HepG2 (cell line): ENCODE measurements at regions not wholly inside any gene's neighbourhood (a gene's known extent, or its start where the extent isn't known, plus 50 kb on each side); places are given as distances from the start of the nearest gene placed in this dataset.

Experiments used
- ATAC-seq: fragments of 200-7000 bp; cut with Tn5 transposase; 3 replicates; pipeline ENCODE4 v1.9.1; 2020; ENCODE audit warnings: mild to moderate bottlenecking, moderate library complexity
- BruUV-seq: library from RNA; stranded (reverse); fragments of 400-500 nt; replicated peaks from 2 replicates; lab custom pipeline; 2021; lab: Mats Ljungman, UMichigan
- CTCF ChIA-PET: fragments of 300-600 bp; formaldehyde crosslinking; extraction: SDS; loops from one replicate; lab custom pipeline; 2021; ENCODE audit warnings: low total read pairs, inconsistent platforms, low intra/inter-chr PET ratio; lab: Yijun Ruan, JAX
- POLR2A ChIA-PET: fragments of 350-600 bp; sonication (Branson Sonifier 250); formaldehyde crosslinking; loops from one replicate; lab custom pipeline; 2020; ENCODE audit warnings: antibody characterized with exemption, inconsistent platforms; lab: Yijun Ruan, JAX
- DNase-seq: peaks from one replicate; pipeline ENCODE4 v3.0.0-alpha.2; 2015; ENCODE audit warnings: low spot score
- FAIRE-seq: peaks from 3 replicates; lab custom pipeline; 2011; peaks lifted over from hg19 to GRCh38; lab: Jason Lieb, UNC
- H2AFZ ChIP-seq: one replicate; pipeline ENCODE4 v1.6.1; 2011; ENCODE audit warnings: low read length, inconsistent platforms
- H3K27ac ChIP-seq: fragments of 300-600 bp; 3 replicates; pipeline ENCODE4 v1.8.0; 2011; ENCODE audit warnings: mixed run types, mild to moderate bottlenecking, mixed read lengths, low read length, inconsistent platforms; ENCODE audit not compliant: insufficient read depth; ENCODE audit errors: extremely low read length
- H3K27me3 ChIP-seq, 2 experiments: fragments of 200-600 bp in 1 of 2; 2 replicates in 1 of 2; 3 replicates in 1 of 2; pipeline versions ENCODE4 v1.6.0 to v1.8.0; 2011; ENCODE audit warnings: low read length in 2 of 2, mild to moderate bottlenecking in 2 of 2, moderate library complexity in 2 of 2, inconsistent platforms in 1 of 2; ENCODE audit not compliant: insufficient read depth in 2 of 2, control insufficient read depth in 1 of 2
- H3K36me3 ChIP-seq, 2 experiments: fragments of 200-600 bp in 1 of 2; replicated peaks in 1 of 2; 2 replicates in 1 of 2; 3 replicates in 1 of 2; pipeline versions ENCODE4 v1.5.1 to v1.8.0; 2011; ENCODE audit warnings: low read length in 2 of 2, inconsistent platforms in 1 of 2; ENCODE audit not compliant: insufficient read depth in 2 of 2, control insufficient read depth in 1 of 2
- H3K4me1 ChIP-seq: 2 replicates; pipeline ENCODE4 v1.5.1; 2012; ENCODE audit warnings: low read length, inconsistent platforms; ENCODE audit not compliant: insufficient read depth
- H3K4me2 ChIP-seq: 2 replicates; pipeline ENCODE4 v1.6.0; 2011; ENCODE audit warnings: low read depth, low read length, inconsistent platforms
- H3K4me3 ChIP-seq, 3 experiments: fragments of 200-600 bp in 1 of 3; sonication (generic), shearing (Covaris generic) in 1 of 3; replicated peaks in 1 of 3; 2 replicates each; pipeline ENCODE4 v1.5.1; 2011 to 2016; ENCODE audit warnings: low read length in 3 of 3, inconsistent platforms in 2 of 3, low read depth in 2 of 3, mild to moderate bottlenecking in 2 of 3, control low read depth in 1 of 3, mixed read lengths in 1 of 3; ENCODE audit not compliant: insufficient read depth in 1 of 3
- H3K79me2 ChIP-seq: one replicate; pipeline ENCODE4 v1.6.1; 2011; ENCODE audit warnings: low read length, inconsistent platforms; ENCODE audit not compliant: insufficient read depth
- H3K9ac ChIP-seq: 2 replicates; pipeline ENCODE4 v1.6.0; 2011; ENCODE audit warnings: mild to moderate bottlenecking, low read depth, low read length, inconsistent platforms; ENCODE audit not compliant: insufficient read depth
- H3K9me3 ChIP-seq: 2 replicates; pipeline ENCODE4 v1.5.1; 2012; ENCODE audit warnings: mild to moderate bottlenecking, low read length
- H4K20me1 ChIP-seq: 2 replicates; pipeline ENCODE4 v1.6.0; 2011; ENCODE audit warnings: inconsistent platforms, mild to moderate bottlenecking, low read length, moderate library complexity; ENCODE audit not compliant: insufficient read depth
- EED ChIP-seq: sonication (generic); formaldehyde crosslinking; IDR thresholded peaks from 2 replicates; pipeline ENCODE4 v1.5.0; 2020; ENCODE audit warnings: mild to moderate bottlenecking, missing genetic modification reagents
- HMG20B ChIP-seq: conservative IDR thresholded peaks from 2 replicates; pipeline ENCODE4 v1.6.1; 2016; ENCODE audit warnings: missing genetic modification reagents, missing compliant biosample characterization
- LRRFIP1 ChIP-seq: sonication (generic); formaldehyde crosslinking; conservative IDR thresholded peaks from 2 replicates; pipeline ENCODE4 v1.4.0; 2020; ENCODE audit warnings: missing genetic modification reagents
- NFE2 ChIP-seq: sonication (generic); formaldehyde crosslinking; IDR thresholded peaks from 2 replicates; pipeline ENCODE4 v1.4.0; 2020; ENCODE audit warnings: missing genetic modification reagents
- STAT5B ChIP-seq: sonication (generic); formaldehyde crosslinking; IDR thresholded peaks from 2 replicates; pipeline ENCODE4 v1.4.0; 2020; ENCODE audit warnings: missing genetic modification reagents
- TBP ChIP-seq: sonication (generic); formaldehyde crosslinking; IDR thresholded peaks from 2 replicates; pipeline ENCODE4 v1.5.0; 2020; ENCODE audit warnings: missing genetic modification reagents
- ZBTB10 ChIP-seq: sonication (generic); formaldehyde crosslinking; IDR thresholded peaks from 2 replicates; pipeline ENCODE4 v1.4.0; 2020; ENCODE audit warnings: missing genetic modification reagents, borderline replicate concordance
- ZNF121 ChIP-seq: sonication (generic); formaldehyde crosslinking; IDR thresholded peaks from 2 replicates; pipeline ENCODE4 v1.5.0; 2020; ENCODE audit warnings: mild to moderate bottlenecking, missing genetic modification reagents
- ZNF629 ChIP-seq: sonication (generic); formaldehyde crosslinking; conservative IDR thresholded peaks from 2 replicates; pipeline ENCODE4 v1.5.0; 2020; ENCODE audit warnings: missing genetic modification reagents
- ZNF746 ChIP-seq: sonication (generic); formaldehyde crosslinking; IDR thresholded peaks from 2 replicates; pipeline ENCODE4 v1.8.0; 2022; ENCODE audit warnings: mild to moderate bottlenecking, missing genetic modification reagents
- ZZZ3 ChIP-seq: sonication (generic); formaldehyde crosslinking; IDR thresholded peaks from 2 replicates; pipeline ENCODE4 v1.4.0; 2020; ENCODE audit warnings: missing genetic modification reagents, mild to moderate bottlenecking, borderline replicate concordance
- WGBS: methylation state at CpG from one replicate; pipeline ENCODE4 v1.1.6; 2017; ENCODE audit warnings: low lambda C conversion rate; 5-methylcytosine and 5-hydroxymethylcytosine counted together
- in situ Hi-C: cut with HindIII; loops from 2 replicates; pipeline ENCODE4 v1.10.0; 2017; ENCODE audit warnings: low pct_unique_long_range_greater_than_20kb; ENCODE audit not compliant: extremely low pct_ligation_motif_present
- intact Hi-C: fragments of 100-400 bp; cut with micrococcal nuclease; formaldehyde crosslinking; loops from one replicate; pipeline ENCODE4 v1.10.0; 2022; ENCODE audit not compliant: unreplicated experiment
- TF ChIP-seq, protein P1 (sequence below): IDR thresholded peaks from 2 replicates; pipeline ENCODE4 v1.6.1; 2016; ENCODE audit warnings: low read depth, control low read depth

DNA sequence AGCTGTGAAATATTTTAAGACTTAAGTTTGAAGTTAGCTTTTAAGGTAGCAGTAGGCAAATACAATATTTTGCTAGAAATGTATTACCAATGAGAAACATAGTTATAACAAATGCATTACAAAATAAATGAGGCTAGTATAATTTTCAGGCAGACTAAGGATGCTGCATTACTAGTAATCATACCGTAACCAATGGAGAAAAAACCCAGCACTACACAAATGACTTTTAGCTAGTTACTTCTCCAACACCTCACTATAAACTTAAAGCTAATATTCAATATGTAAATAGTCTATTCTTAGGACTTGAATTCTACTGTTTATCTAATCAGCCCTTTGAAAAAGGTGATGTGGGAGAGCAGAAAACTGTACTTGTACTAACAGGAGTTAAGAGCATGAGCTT lies 285.3 kb upstream of the KLF14 start:
- no TSS peak for BruUV-seq
- Histone ChIP-seq H3K79me2 (peaks cover 18% of the 10 kb centered on the region), H3K4me1 (peaks cover 18% of the 10 kb centered on the region), H3K36me3 (peaks cover 0 to 9% of the 10 kb centered on the region in 2 experiments; a peak in 4 of 5 replicates), H3K27me3 (no peaks in the 10 kb centered on the region), H3K9me3 (no peaks in the 10 kb centered on the region), H3K27ac (no peak overlapping the region), H3K9ac (no peak overlapping the region), H3K4me2 (no peak overlapping the region), H4K20me1 (peaks cover 50% of the 10 kb centered on the region; the same call in 1 of the 2 replicates), H3K4me3 (no peak overlapping the region), H2AFZ (no peak overlapping the region)
- WGBS, result 100% methylated on average over 1 of the region's 1 CpG
- DNase-seq (no peak), FAIRE-seq (no peak), ATAC-seq (no peak)
- intact Hi-C loops, result no loop called here
- POLR2A ChIA-PET, result no interaction called here
- no peak for TF ChIP-seq ZNF746 (CRISPR knock-in tag)
- no peak for TF ChIP-seq HMG20B
- TF ChIP-seq ZBTB10 (CRISPR knock-in tag), result no peak
- TF ChIP-seq STAT5B (CRISPR knock-in tag), result no peak
- TF ChIP-seq, protein P1, sequence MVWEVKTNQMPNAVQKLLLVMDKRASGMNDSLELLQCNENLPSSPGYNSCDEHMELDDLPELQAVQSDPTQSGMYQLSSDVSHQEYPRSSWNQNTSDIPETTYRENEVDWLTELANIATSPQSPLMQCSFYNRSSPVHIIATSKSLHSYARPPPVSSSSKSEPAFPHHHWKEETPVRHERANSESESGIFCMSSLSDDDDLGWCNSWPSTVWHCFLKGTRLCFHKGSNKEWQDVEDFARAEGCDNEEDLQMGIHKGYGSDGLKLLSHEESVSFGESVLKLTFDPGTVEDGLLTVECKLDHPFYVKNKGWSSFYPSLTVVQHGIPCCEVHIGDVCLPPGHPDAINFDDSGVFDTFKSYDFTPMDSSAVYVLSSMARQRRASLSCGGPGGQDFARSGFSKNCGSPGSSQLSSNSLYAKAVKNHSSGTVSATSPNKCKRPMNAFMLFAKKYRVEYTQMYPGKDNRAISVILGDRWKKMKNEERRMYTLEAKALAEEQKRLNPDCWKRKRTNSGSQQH (CRISPR knock-in tag), result no peak
- no peak for TF ChIP-seq ZZZ3 (CRISPR knock-in tag)
- TF ChIP-seq ZNF121 (CRISPR knock-in tag), result no peak
- TF ChIP-seq ZNF629 (CRISPR knock-in tag), result no peak
- no peak for TF ChIP-seq EED (CRISPR knock-in tag)
- TF ChIP-seq LRRFIP1, result no peak
- TF ChIP-seq TBP (CRISPR knock-in tag), result no peak
- no peak for TF ChIP-seq NFE2 (CRISPR knock-in tag)
- in situ Hi-C loops, result no loop called here
- CTCF ChIA-PET, result no interaction called here
